Body of pancreas (tissue), 4 donors: ENCODE measurements at regions not wholly inside any gene's neighbourhood (a gene's known extent, or its start where the extent isn't known, plus 50 kb on each side); places are given as distances from the start of the nearest gene placed in this dataset.
"Not testable (repeated sequence)": the region's sequence is repeated elsewhere in the genome, so short reads cannot be mapped to it uniquely, and the experiment has no call there.

Experiments
- ATAC-seq: fragments of 150-250 bp; one replicate; pipeline ENCODE4 v1.9.1; 2016
- DNase-seq, 4 donors: peaks; one replicate each; pipeline ENCODE4 v3.0.0-alpha.2; 2019
- H3K27ac ChIP-seq, 4 donors: fragments of 200-600 bp; sonication (generic); 1 replicate in 3 of 4; 2 replicates in 1 of 4; pipeline versions ENCODE4 v1.5.1 to v1.6.1; 2016 to 2019; ENCODE audit warnings: mild to moderate bottlenecking in 1 of 4, mixed read lengths in 1 of 4, moderate library complexity in 1 of 4
- H3K27me3 ChIP-seq, 2 donors: fragments of 200-600 bp; sonication (generic); one replicate each; pipeline ENCODE4 v1.6.0; 2016; ENCODE audit warnings: mild to moderate bottlenecking in 1 of 2
- H3K36me3 ChIP-seq, 2 donors: fragments of 200-600 bp; sonication (generic); replicated peaks in 1 of 2; 2 replicates each; pipeline ENCODE4 v1.5.1; 2016; ENCODE audit warnings: low read depth in 2 of 2; ENCODE audit not compliant: insufficient read depth in 1 of 2
- H3K4me1 ChIP-seq: fragments of 200-600 bp; sonication (generic); one replicate; pipeline ENCODE4 v1.6.0; 2016
- H3K4me3 ChIP-seq, 2 donors: fragments of 200-600 bp; sonication (generic); 1 replicate in 1 of 2; 2 replicates in 1 of 2; pipeline ENCODE4 v1.5.1; 2016 to 2019
- H3K9me3 ChIP-seq, 3 donors: fragments of 200-600 bp; sonication (generic); 1 replicate in 2 of 3; 2 replicates in 1 of 3; pipeline ENCODE4 v1.5.1; 2016
- POLR2A ChIP-seq, 3 donors: fragments of 450-650 bp; IDR thresholded peaks; one replicate each; pipeline ENCODE4 v1.6.1; 2016; ENCODE audit warnings: antibody characterized with exemption in 3 of 3, mild to moderate bottlenecking in 2 of 3
- WGBS, 2 donors: methylation state at CpG; one replicate each; pipeline ENCODE4 v1.1.5; 2017; 5-methylcytosine and 5-hydroxymethylcytosine counted together
- intact Hi-C: fragments of 100-400 bp; cut with DNase I; formaldehyde crosslinking; loops from one replicate; pipeline ENCODE4 v1.15.1; 2023
- TF ChIP-seq, protein P1 (sequence below), 7 experiments: fragments of 450-650 bp in 4 of 7; fragments of 200-600 bp in 3 of 7; sonication (generic) in 3 of 7; IDR thresholded peaks; one replicate each; pipeline ENCODE4 v1.5.1; 2016 to 2019; ENCODE audit warnings: antibody characterized with exemption in 7 of 7

DNA sequence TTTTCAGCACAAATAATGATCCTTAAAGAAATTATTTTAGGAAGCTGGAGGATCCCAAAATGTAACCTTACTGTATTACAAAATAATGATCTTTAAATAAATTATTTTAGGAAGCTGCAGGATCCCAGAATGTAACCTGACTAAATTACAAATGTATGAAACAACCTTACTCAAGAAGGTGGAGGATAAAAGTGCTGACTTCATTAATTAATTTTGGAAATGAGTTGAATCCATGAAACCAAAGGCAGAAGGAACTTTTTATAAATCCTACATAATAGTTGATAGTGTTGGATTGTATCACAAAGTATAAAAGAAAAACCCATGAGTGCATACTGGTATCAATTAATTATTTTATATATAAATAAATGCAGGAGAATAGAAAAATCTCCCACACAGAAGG, 859.9 kb downstream of the KCNJ2 start:
- no peak overlapping the region for H3K27ac ChIP-seq
- no peak for DNase-seq
- no peaks in the 10 kb centered on the region for H3K27me3 ChIP-seq
- no peak for ATAC-seq
- H3K4me3 ChIP-seq, result no peak overlapping the region
- intact Hi-C loops, result no loop called here
- no peaks in the 10 kb centered on the region for H3K4me1 ChIP-seq
- no peaks in the 10 kb centered on the region for H3K9me3 ChIP-seq
- H3K36me3 ChIP-seq, result no peaks in the 10 kb centered on the region
- TF ChIP-seq, protein P1, sequence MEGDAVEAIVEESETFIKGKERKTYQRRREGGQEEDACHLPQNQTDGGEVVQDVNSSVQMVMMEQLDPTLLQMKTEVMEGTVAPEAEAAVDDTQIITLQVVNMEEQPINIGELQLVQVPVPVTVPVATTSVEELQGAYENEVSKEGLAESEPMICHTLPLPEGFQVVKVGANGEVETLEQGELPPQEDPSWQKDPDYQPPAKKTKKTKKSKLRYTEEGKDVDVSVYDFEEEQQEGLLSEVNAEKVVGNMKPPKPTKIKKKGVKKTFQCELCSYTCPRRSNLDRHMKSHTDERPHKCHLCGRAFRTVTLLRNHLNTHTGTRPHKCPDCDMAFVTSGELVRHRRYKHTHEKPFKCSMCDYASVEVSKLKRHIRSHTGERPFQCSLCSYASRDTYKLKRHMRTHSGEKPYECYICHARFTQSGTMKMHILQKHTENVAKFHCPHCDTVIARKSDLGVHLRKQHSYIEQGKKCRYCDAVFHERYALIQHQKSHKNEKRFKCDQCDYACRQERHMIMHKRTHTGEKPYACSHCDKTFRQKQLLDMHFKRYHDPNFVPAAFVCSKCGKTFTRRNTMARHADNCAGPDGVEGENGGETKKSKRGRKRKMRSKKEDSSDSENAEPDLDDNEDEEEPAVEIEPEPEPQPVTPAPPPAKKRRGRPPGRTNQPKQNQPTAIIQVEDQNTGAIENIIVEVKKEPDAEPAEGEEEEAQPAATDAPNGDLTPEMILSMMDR (IDR thresholded peaks at IDR 0.05), result no peak
- no peak for TF ChIP-seq POLR2A (IDR thresholded peaks at IDR 0.05)

DNA sequence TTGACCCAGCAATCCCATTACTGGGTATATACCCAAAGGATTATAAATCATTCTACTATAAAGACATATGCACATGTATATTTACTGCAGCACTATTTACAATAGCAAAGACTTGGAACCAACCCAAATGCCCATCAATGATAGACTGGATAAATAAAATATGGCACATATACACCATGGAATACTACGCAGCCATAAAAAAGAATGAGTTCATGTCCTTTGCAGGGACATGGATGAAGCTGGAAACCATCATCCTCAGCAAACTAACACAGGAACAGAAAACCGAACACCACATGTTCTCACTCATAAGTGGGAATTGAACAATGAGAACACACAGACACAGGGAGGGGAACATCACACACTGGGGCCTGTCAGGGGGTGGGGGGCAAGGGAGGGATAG, 862.0 kb downstream of the KCNJ2 start:
- 83 to 93% methylated on average over 2 of the region's 2 CpGs for WGBS, 2 donors
- intact Hi-C loops, H3K4me1 ChIP-seq, DNase-seq, H3K27ac ChIP-seq, H3K36me3 ChIP-seq, ATAC-seq, H3K4me3 ChIP-seq, H3K9me3 ChIP-seq, H3K27me3 ChIP-seq: not testable (repeated sequence)

DNA sequence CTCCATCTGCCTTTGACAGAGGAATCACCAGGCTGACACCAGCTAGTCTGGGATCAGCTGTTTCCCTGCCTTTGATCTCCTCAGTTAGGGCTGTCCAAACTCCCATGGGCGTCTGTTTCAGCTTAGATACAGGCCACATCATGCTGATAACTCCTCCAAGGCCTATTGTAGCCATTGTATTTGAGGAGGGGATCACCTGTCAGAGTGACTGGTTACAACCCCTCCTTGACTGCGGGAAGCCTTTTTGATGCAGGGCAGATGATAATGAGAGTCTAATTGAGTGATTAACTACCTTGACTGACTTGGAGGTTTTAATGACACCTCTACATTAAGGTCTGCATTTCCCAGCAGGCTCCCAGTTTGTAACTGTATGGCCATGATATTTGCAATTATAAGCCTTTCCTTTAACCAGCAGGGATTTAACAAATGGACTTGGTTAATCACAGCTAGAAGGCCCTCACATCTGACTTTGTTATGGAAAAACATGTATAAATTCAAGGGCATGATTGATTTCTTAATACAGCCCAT, 863.5 kb downstream of the KCNJ2 start:
- Histone ChIP-seq H3K36me3 (no peaks in the 10 kb centered on the region), H3K4me3 (no peak overlapping the region), H3K27ac (no peak overlapping the region), H3K9me3 (no peaks in the 10 kb centered on the region), H3K27me3 (no peaks in the 10 kb centered on the region), H3K4me1 (no peaks in the 10 kb centered on the region)
- no peak for ATAC-seq
- intact Hi-C loops, result no loop called here
- no peak for TF ChIP-seq POLR2A (IDR thresholded peaks at IDR 0.05)
- TF ChIP-seq, protein P1 (IDR thresholded peaks at IDR 0.05), result no peak
- no peak for DNase-seq
- 44 to 53% methylated on average over 2 of the region's 2 CpGs for WGBS, 2 donors

DNA sequence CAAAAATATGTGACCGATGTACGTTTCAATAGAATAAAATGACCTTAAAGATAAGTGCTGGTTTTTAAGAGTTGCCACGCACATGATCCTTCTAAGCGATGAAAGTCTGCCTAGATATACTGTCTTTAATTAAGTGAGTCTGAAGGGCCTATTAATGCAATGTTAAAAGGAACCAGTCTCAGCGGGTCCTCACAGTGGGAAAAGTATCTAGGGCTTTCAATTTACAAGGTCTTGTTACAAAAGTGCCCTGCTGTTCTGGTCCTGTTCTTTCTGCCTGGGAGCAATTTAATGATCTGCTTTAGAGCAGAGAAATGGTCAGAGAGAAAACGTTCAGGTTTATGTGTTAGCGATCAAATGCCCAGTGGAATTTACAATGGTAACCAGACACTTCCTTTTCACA, 864.0 kb downstream of the KCNJ2 start:
- H3K4me1 ChIP-seq, result no peaks in the 10 kb centered on the region
- no peak overlapping the region for H3K4me3 ChIP-seq
- intact Hi-C loops, result no loop called here
- TF ChIP-seq POLR2A (IDR thresholded peaks at IDR 0.05), result no peak
- TF ChIP-seq, protein P1 (IDR thresholded peaks at IDR 0.05), result no peak
- no peak for ATAC-seq
- no peaks in the 10 kb centered on the region for H3K9me3 ChIP-seq
- H3K27me3 ChIP-seq, result no peaks in the 10 kb centered on the region
- no peak for DNase-seq
- no peaks in the 10 kb centered on the region for H3K36me3 ChIP-seq
- 68 to 71% methylated on average over 7 of the region's 7 CpGs for WGBS, 2 donors
- H3K27ac ChIP-seq, result no peak overlapping the region

DNA sequence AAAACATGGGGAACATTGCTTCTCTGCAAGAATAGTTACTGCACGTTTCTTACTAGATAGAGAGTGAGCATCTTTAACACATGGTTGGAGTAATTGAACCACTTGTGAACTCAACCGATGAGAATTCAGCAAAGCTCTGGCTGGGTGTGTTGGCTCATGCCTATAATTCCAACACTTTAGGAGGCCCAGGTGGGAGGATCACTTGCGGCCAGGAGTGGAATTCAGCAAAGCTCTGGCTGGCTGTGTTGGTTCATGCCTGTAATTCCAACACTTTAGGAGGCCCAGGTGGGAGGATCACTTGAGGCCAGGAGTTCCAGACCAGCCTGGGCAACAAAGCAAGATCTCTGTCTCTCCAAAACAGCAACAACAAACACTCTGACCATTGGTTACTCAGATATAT, 865.9 kb downstream of the KCNJ2 start:
- no peak overlapping the region for H3K4me3 ChIP-seq
- H3K4me1 ChIP-seq, result no peaks in the 10 kb centered on the region
- WGBS, 2 donors, result 82 to 93% methylated on average over 3 of the region's 3 CpGs
- no peaks in the 10 kb centered on the region for H3K27me3 ChIP-seq
- no peak for ATAC-seq
- H3K9me3 ChIP-seq, result no peaks in the 10 kb centered on the region
- no peak overlapping the region for H3K27ac ChIP-seq
- H3K36me3 ChIP-seq, result no peaks in the 10 kb centered on the region
- intact Hi-C loops, result no loop called here
- DNase-seq, result no peak
- no peak for TF ChIP-seq POLR2A (IDR thresholded peaks at IDR 0.05)
- TF ChIP-seq, protein P1 (IDR thresholded peaks at IDR 0.05), result no peak
